BJ (cell line): ENCODE measurements at regions not wholly inside any gene's neighbourhood (a gene's known extent, or its start where the extent isn't known, plus 50 kb on each side); places are given as distances from the start of the nearest gene placed in this dataset.

Source experiments
- CTCF ChIA-PET: fragments of 350-600 bp; formaldehyde crosslinking; extraction: SDS; loops from one replicate; lab custom pipeline; 2021; ENCODE audit warnings: antibody characterized with exemption, inconsistent platforms; lab: Yijun Ruan, JAX
- POLR2A ChIA-PET: fragments of 300-600 bp; sonication (Branson Sonifier 250); formaldehyde crosslinking; extraction: SDS; loops from one replicate; lab custom pipeline; 2021; ENCODE audit warnings: antibody characterized with exemption; lab: Charles Lee
- DNase-seq: peaks from one replicate; pipeline ENCODE4 v3.0.0-alpha.2; 2011; ENCODE audit warnings: low read depth
- H3K27me3 ChIP-seq: 2 replicates; pipeline ENCODE4 v1.6.0; 2011; ENCODE audit warnings: low read length; ENCODE audit not compliant: control insufficient read depth, insufficient read depth
- H3K36me3 ChIP-seq: 2 replicates; pipeline ENCODE4 v1.5.1; 2011; ENCODE audit warnings: low read length; ENCODE audit not compliant: control insufficient read depth, insufficient read depth
- H3K4me3 ChIP-seq: 2 replicates; pipeline ENCODE4 v1.5.1; 2011; ENCODE audit warnings: low read depth, mild to moderate bottlenecking, control low read depth, low read length
- TF ChIP-seq, protein P1 (sequence below): IDR thresholded peaks from 2 replicates; pipeline ENCODE4 v1.5.1; 2011; ENCODE audit warnings: low read depth, mild to moderate bottlenecking, control low read depth, inconsistent platforms, low read length, moderate library complexity; ENCODE audit not compliant: insufficient read depth

DNA sequence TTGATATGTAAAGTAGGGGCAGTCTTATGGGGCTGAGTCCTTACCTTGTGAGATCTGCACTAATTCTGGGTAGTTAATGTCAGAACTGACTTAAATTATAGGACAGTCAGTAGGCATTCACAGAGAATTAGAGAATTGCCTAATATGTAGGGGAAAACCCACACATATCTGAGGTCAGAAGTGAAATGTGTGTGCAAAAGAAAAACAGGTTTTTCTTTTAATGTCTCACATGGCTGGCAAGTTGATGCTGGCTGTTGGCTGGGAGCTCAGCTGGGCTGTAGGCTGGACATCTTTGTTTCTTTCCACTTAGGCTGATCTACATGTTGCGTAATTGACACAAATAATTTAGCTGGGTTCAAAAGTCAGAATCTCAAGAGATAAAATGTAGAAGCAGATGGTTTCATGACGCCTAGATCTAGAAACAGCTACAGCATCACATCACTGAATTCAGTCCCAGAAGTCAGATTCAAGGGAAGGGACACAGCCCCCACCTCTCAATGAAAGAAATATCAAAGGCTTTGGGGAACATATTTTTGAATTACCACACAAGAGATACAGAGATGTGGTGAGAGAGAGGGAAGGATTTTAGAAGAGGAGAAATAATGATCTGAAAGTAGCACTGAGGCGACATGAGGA, 98.9 kb downstream of the TNFSF18 start:
- no peaks in the 10 kb centered on the region for H3K36me3 ChIP-seq
- ChIA-PET CTCF (interaction anchor here (2.9 kb wide), 1 partner anchor 10 kb away, joined by 9 read pairs; no protein-coding TSS in a partner anchor), POLR2A (interaction anchor here (0.6 to 1.0 kb wide), 4 partner anchors 38 to 145 kb away, joined by 3 to 5 read pairs (median 4); no protein-coding TSS in a partner anchor)
- no peak for DNase-seq
- H3K4me3 ChIP-seq, result no peak overlapping the region
- H3K27me3 ChIP-seq, result no peaks in the 10 kb centered on the region
- TF ChIP-seq, protein P1, sequence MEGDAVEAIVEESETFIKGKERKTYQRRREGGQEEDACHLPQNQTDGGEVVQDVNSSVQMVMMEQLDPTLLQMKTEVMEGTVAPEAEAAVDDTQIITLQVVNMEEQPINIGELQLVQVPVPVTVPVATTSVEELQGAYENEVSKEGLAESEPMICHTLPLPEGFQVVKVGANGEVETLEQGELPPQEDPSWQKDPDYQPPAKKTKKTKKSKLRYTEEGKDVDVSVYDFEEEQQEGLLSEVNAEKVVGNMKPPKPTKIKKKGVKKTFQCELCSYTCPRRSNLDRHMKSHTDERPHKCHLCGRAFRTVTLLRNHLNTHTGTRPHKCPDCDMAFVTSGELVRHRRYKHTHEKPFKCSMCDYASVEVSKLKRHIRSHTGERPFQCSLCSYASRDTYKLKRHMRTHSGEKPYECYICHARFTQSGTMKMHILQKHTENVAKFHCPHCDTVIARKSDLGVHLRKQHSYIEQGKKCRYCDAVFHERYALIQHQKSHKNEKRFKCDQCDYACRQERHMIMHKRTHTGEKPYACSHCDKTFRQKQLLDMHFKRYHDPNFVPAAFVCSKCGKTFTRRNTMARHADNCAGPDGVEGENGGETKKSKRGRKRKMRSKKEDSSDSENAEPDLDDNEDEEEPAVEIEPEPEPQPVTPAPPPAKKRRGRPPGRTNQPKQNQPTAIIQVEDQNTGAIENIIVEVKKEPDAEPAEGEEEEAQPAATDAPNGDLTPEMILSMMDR, result no peak

DNA sequence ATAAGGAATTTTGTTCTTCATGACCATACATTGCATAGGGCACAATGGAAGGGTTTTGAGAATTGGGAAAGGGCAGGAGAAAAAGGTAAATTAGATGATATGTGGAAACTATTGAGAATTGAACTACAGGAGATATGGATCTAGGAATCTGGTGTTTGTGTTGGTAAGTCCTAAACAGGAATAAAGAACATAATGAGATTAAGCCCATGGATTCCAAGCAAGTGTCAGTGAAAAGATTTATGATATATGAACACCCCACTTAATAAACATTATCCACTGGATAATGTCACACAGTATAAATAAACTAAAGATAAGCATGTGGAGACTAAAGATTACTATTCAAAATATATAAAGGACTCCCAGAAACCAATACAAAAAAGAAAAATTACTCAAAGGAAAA, 98.2 kb downstream of the TNFSF18 start:
- DNase-seq, result no peak
- H3K27me3 ChIP-seq, result no peaks in the 10 kb centered on the region
- POLR2A ChIA-PET, result interaction anchor here (1.0 kb wide), 1 partner anchor 144 kb away, joined by 3 read pairs; no protein-coding TSS in a partner anchor
- H3K36me3 ChIP-seq, result no peaks in the 10 kb centered on the region
- CTCF ChIA-PET, result interaction anchor here (2.9 kb wide), 1 partner anchor 11 kb away, joined by 9 read pairs; no protein-coding TSS in a partner anchor
- H3K4me3 ChIP-seq, result no peak overlapping the region
- TF ChIP-seq, protein P1, result no peak

DNA sequence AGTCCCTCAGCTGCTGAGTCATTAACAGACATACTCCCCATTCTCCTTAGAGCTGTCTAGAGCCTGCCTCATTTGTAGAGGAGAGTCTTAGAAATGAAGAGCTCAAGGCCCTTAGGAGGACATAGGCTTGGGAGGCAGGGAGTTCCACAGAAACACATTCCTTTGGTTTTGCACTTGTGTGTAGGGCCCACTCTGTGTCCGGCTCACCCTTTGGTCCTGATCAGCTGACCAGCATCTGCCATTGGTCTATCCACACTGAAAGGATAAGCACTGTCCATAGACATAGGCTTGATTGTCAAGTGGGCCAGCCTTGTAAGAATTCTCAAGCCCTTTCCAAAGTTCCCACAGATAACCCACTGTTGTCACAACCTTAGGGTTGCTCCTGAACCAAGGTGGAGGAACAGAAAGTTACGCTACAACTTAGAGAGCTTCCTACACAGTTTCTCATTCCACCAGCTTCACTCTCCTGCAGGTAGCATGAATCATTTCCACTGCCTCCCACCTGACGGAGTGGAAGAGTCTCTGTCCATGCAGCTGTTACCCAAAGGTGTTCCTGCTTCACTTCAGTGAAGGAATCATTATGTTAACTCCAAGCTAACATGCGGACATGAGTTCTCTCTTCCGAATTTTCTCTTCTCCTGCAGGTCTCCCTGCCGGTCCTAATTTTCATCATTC, 96.1 kb downstream of the TNFSF18 start:
- no peaks in the 10 kb centered on the region for H3K36me3 ChIP-seq
- CTCF ChIA-PET, result interaction anchor here (1.4 to 2.8 kb wide), 3 partner anchors 52 to 248 kb away, joined by 3 to 15 read pairs (median 4); no protein-coding TSS in a partner anchor
- no peak overlapping the region for H3K4me3 ChIP-seq
- POLR2A ChIA-PET, result interaction anchor here (0.5 to 2.7 kb wide), 3 partner anchors 9 to 59 kb away, joined by 3 to 11 read pairs (median 10); no protein-coding TSS in a partner anchor
- DNase-seq, result no peak
- TF ChIP-seq, protein P1, result no peak
- H3K27me3 ChIP-seq, result no peaks in the 10 kb centered on the region

DNA sequence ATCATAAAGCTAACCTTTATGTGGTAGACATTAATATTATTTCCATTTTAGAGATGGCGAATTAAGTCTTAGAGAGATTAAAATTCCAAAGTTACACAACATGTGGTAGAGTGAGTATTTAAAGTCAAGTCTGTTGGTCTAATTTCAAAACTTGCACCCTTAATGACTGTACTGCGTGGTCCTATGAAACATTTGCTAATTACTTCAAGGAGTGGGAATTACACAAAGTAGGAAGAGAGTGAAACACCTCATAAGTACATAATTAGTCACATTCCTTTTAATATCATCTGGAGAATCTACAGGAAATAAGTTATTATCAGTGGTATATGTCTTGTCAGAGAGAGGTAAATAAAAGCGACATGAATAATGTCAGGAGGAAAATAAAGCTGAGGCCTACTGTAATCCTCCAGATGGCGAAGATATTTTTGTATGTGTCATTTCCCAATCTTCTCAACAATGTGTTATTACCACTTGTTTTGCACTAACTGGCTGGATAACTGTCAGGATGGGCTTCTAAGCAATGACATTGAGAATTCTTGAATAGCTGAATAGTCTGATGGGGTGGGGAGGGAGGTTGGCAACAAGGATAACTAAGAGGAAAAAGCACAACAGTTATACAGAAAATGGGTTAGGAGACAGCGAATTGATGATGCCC, 95.5 kb downstream of the TNFSF18 start:
- peak; percentile 97 for DNase-seq
- ChIA-PET CTCF (interaction anchor here (1.4 to 2.8 kb wide), 4 partner anchors 15 to 247 kb away, joined by 3 to 15 read pairs (median 4); no protein-coding TSS in a partner anchor), POLR2A (interaction anchor here (0.5 to 2.7 kb wide), 5 partner anchors 14 to 457 kb away, joined by 3 to 10 read pairs (median 7); no protein-coding TSS in a partner anchor)
- Histone ChIP-seq H3K4me3 (no peak overlapping the region), H3K27me3 (no peaks in the 10 kb centered on the region), H3K36me3 (no peaks in the 10 kb centered on the region)
- TF ChIP-seq, protein P1, result no peak
